ENCODE measurements at regions not wholly inside any gene's neighbourhood (a gene's known extent, or its start where the extent isn't known, plus 50 kb on each side); places are given as distances from the start of the nearest gene placed in this dataset.
"Not testable (repeated sequence)": the region's sequence is repeated elsewhere in the genome, so short reads cannot be mapped to it uniquely, and the experiment has no call there.

GRCh38 chr16:8068225-8068624, 522.1 kb downstream of the TMEM114 start:
- not testable (repeated sequence) for TF ChIP-seq CTCF, POLR2A (IDR thresholded peaks at IDR 0.05)
